Caco-2 (cell line): ENCODE measurements at regions not wholly inside any gene's neighbourhood (a gene's known extent, or its start where the extent isn't known, plus 50 kb on each side); places are given as distances from the start of the nearest gene placed in this dataset.

Experiments
- BruUV-seq: library from RNA; stranded (reverse); fragments of 400-500 nt; replicated peaks from 2 replicates; lab custom pipeline; 2021; lab: Mats Ljungman, UMichigan
- CTCF ChIA-PET: fragments of 300-600 bp; sonication (Branson Sonifier 250); formaldehyde crosslinking; loops from one replicate; lab custom pipeline; 2022; ENCODE audit warnings: antibody characterized with exemption; lab: Charles Lee
- POLR2A ChIA-PET: fragments of 300-600 bp; sonication (Branson Sonifier 250); formaldehyde crosslinking; loops from one replicate; lab custom pipeline; 2022; ENCODE audit warnings: antibody characterized with exemption; lab: Charles Lee
- DNase-seq, 2 experiments: peaks; one replicate each; pipeline versions ENCODE4 v3.0.0 to v3.0.0-alpha.2; 2020 to 2022
- H3K27me3 ChIP-seq: replicated peaks from 2 replicates; pipeline ENCODE4 v1.6.0; 2011; ENCODE audit warnings: low read length; ENCODE audit not compliant: control insufficient read depth, insufficient read depth
- H3K36me3 ChIP-seq: 2 replicates; pipeline ENCODE4 v1.5.1; 2011; ENCODE audit warnings: low read length; ENCODE audit not compliant: control insufficient read depth, insufficient read depth
- H3K4me1 ChIP-seq: fragments of 250-450 bp; sonication (Bioruptor Pico); 2 replicates; pipeline ENCODE4 v1.5.1; 2020; ENCODE audit warnings: mild to moderate bottlenecking
- H3K4me3 ChIP-seq: 2 replicates; pipeline ENCODE4 v1.5.1; 2011; ENCODE audit warnings: low read depth, mild to moderate bottlenecking, control low read depth, low read length
- H3K9me3 ChIP-seq: fragments of 250-450 bp; sonication (Bioruptor Pico); 2 replicates; pipeline ENCODE4 v1.5.1; 2020; ENCODE audit warnings: mild to moderate bottlenecking, moderate library complexity
- H3K27ac Mint-ChIP-seq: one replicate; pipeline ENCODE4 v1.8.0; 2022; ENCODE audit warnings: mixed read lengths; ENCODE audit not compliant: unreplicated experiment
- H3K27me3 Mint-ChIP-seq: one replicate; pipeline ENCODE4 v1.8.0; 2022; ENCODE audit warnings: mixed read lengths; ENCODE audit not compliant: insufficient read depth, unreplicated experiment
- H3K36me3 Mint-ChIP-seq: one replicate; pipeline ENCODE4 v1.8.0; 2022; ENCODE audit warnings: mild to moderate bottlenecking, mixed read lengths; ENCODE audit not compliant: insufficient read depth, unreplicated experiment
- H3K4me1 Mint-ChIP-seq: one replicate; pipeline ENCODE4 v1.8.0; 2022; ENCODE audit warnings: low read depth, mixed read lengths; ENCODE audit not compliant: unreplicated experiment
- H3K4me3 Mint-ChIP-seq: one replicate; pipeline ENCODE4 v1.8.0; 2022; ENCODE audit warnings: mild to moderate bottlenecking, moderate library complexity, mixed read lengths; ENCODE audit not compliant: unreplicated experiment
- H3K9me3 Mint-ChIP-seq: one replicate; pipeline ENCODE4 v1.8.0; 2022; ENCODE audit warnings: mixed read lengths; ENCODE audit not compliant: unreplicated experiment
- CTCF ChIP-seq, 2 experiments: fragments of 200-600 bp in 1 of 2; IDR thresholded peaks; 1 replicate in 1 of 2; 2 replicates in 1 of 2; pipeline versions ENCODE4 v1.5.1 to v1.8.0; 2011 to 2022; ENCODE audit warnings: antibody characterized with exemption in 1 of 2, control low read depth in 1 of 2, inconsistent platforms in 1 of 2, low read depth in 1 of 2, low read length in 1 of 2, mild to moderate bottlenecking in 1 of 2, moderate library complexity in 1 of 2; ENCODE audit not compliant: insufficient read depth in 1 of 2, severe bottlenecking in 1 of 2, unreplicated experiment in 1 of 2
- intact Hi-C: fragments of 100-400 bp; cut with micrococcal nuclease; formaldehyde crosslinking; loops from one replicate; pipeline ENCODE4 v1.10.0; 2022; ENCODE audit not compliant: unreplicated experiment

- Mint-ChIP-seq H3K4me3 (no peak overlapping the region), H3K4me1 (peaks cover 20% of the 10 kb centered on the region), H3K36me3 (no peaks in the 10 kb centered on the region), H3K9me3 (no peaks in the 10 kb centered on the region), H3K27ac (no peak overlapping the region), H3K27me3 (no peaks in the 10 kb centered on the region)
- peak in 1 of 2 experiments; percentile 10 for DNase-seq
- no TSS peak for BruUV-seq
- ChIA-PET POLR2A (no interaction called here), CTCF (no interaction called here)
- no peaks in the 10 kb centered on the region for H3K36me3 ChIP-seq
- H3K4me1 ChIP-seq, result no peaks in the 10 kb centered on the region
- intact Hi-C loops, result no loop called here
- no peak overlapping the region for H3K4me3 ChIP-seq
- no peaks in the 10 kb centered on the region for H3K9me3 ChIP-seq
- TF ChIP-seq CTCF (IDR thresholded peaks at IDR 0.05; ENCODE audit: insufficient read depth in 1 of 2, low read depth in 1 of 2, low read length in 1 of 2, severe bottlenecking in 1 of 2, unreplicated experiment in 1 of 2), result no peak
- H3K27me3 ChIP-seq, result no peaks in the 10 kb centered on the region
These were observed 764.7 kb downstream of the SATB2 start for GRCh38 chr2:198692907-198693510.

GRCh38 chr2:198691236-198691635 is 766.5 kb downstream of the SATB2 start:
- intact Hi-C loops, result no loop called here
- no TSS peak for BruUV-seq
- no peaks in the 10 kb centered on the region for H3K36me3 Mint-ChIP-seq
- H3K27me3 Mint-ChIP-seq, result no peaks in the 10 kb centered on the region
- H3K4me3 Mint-ChIP-seq, result no peak overlapping the region
- Histone ChIP-seq H3K27me3 (no peaks in the 10 kb centered on the region), H3K9me3 (no peaks in the 10 kb centered on the region), H3K36me3 (no peaks in the 10 kb centered on the region), H3K4me1 (no peaks in the 10 kb centered on the region), H3K4me3 (no peak overlapping the region)
- H3K27ac Mint-ChIP-seq, result no peak overlapping the region
- ChIA-PET CTCF (no interaction called here), POLR2A (no interaction called here)
- H3K9me3 Mint-ChIP-seq, result no peaks in the 10 kb centered on the region
- H3K4me1 Mint-ChIP-seq, result peaks cover 13% of the 10 kb centered on the region
- no peak for DNase-seq
- TF ChIP-seq CTCF (IDR thresholded peaks at IDR 0.05; ENCODE audit: insufficient read depth in 1 of 2, low read depth in 1 of 2, low read length in 1 of 2, severe bottlenecking in 1 of 2, unreplicated experiment in 1 of 2), result no peak

- H3K9me3 Mint-ChIP-seq, result no peaks in the 10 kb centered on the region
- DNase-seq, result no peak
- no peaks in the 10 kb centered on the region for H3K36me3 Mint-ChIP-seq
- peaks cover 3% of the 10 kb centered on the region for H3K27me3 Mint-ChIP-seq
- BruUV-seq, result no TSS peak
- POLR2A ChIA-PET, result no interaction called here
- intact Hi-C loops, result loop anchor here (5.0 kb wide), 1 partner anchor 292 kb away; no protein-coding TSS in a partner anchor
- TF ChIP-seq CTCF (IDR thresholded peaks at IDR 0.05; ENCODE audit: insufficient read depth in 1 of 2, low read depth in 1 of 2, low read length in 1 of 2, severe bottlenecking in 1 of 2, unreplicated experiment in 1 of 2), result no peak
- H3K27ac Mint-ChIP-seq, result no peak overlapping the region
- H3K4me1 ChIP-seq, result no peaks in the 10 kb centered on the region
- H3K4me3 ChIP-seq, result no peak overlapping the region
- no peaks in the 10 kb centered on the region for H3K4me1 Mint-ChIP-seq
- no peaks in the 10 kb centered on the region for H3K9me3 ChIP-seq
- no peaks in the 10 kb centered on the region for H3K27me3 ChIP-seq
- H3K4me3 Mint-ChIP-seq, result no peak overlapping the region
- CTCF ChIA-PET, result no interaction called here
- H3K36me3 ChIP-seq, result no peaks in the 10 kb centered on the region
These were observed 793.4 kb downstream of the SATB2 start for GRCh38 chr2:198664321-198664720.
